Fibroblast of lung (primary cell): ENCODE measurements at regions not wholly inside any gene's neighbourhood (a gene's known extent, or its start where the extent isn't known, plus 50 kb on each side); places are given as distances from the start of the nearest gene placed in this dataset.
A peak's percentile ranks its signal among the peaks of the same experiment; 100 is the strongest.

Experiments used
- DNase-seq, 2 donors: peaks; one replicate each; pipeline versions ENCODE4 v3.0.0 to v3.0.0-alpha.2; 2010; ENCODE audit warnings: low read depth in 2 of 2
- H2AFZ ChIP-seq: 2 replicates; pipeline ENCODE4 v1.5.1; 2012; ENCODE audit warnings: low read length, control low read depth, inconsistent platforms
- H3K27ac ChIP-seq: 2 replicates; pipeline ENCODE4 v1.5.1; 2011; ENCODE audit warnings: low read length, control low read depth; ENCODE audit not compliant: insufficient read depth
- H3K27me3 ChIP-seq: 2 replicates; pipeline ENCODE4 v1.5.1; 2011; ENCODE audit warnings: mild to moderate bottlenecking, low read length; ENCODE audit not compliant: control insufficient read depth, insufficient read depth
- H3K36me3 ChIP-seq: 2 replicates; pipeline ENCODE4 v1.5.1; 2011; ENCODE audit warnings: low read length; ENCODE audit not compliant: control insufficient read depth, insufficient read depth
- H3K4me1 ChIP-seq: 2 replicates; pipeline ENCODE4 v1.5.1; 2011; ENCODE audit warnings: low read length; ENCODE audit not compliant: control insufficient read depth, insufficient read depth; ENCODE audit errors: extremely low read depth
- H3K4me2 ChIP-seq: 2 replicates; pipeline ENCODE4 v1.5.1; 2011; ENCODE audit warnings: low read length, control low read depth; ENCODE audit not compliant: insufficient read depth; ENCODE audit errors: extremely low read depth
- H3K4me3 ChIP-seq, 4 experiments: fragments of 200-600 bp in 1 of 4; sonication (generic) in 1 of 4; replicated peaks in 1 of 4; 2 replicates each; pipeline ENCODE4 v1.5.1; 2011 to 2016; ENCODE audit warnings: low read length in 4 of 4, low read depth in 3 of 4, mild to moderate bottlenecking in 3 of 4, control low read depth in 2 of 4, inconsistent platforms in 1 of 4, mixed read lengths in 1 of 4; ENCODE audit not compliant: insufficient read depth in 1 of 4; ENCODE audit errors: control extremely low read depth in 1 of 4
- H3K79me2 ChIP-seq: 2 replicates; pipeline ENCODE4 v1.5.1; 2012; ENCODE audit warnings: mild to moderate bottlenecking, low read length, inconsistent platforms; ENCODE audit not compliant: control insufficient read depth, insufficient read depth
- H3K9ac ChIP-seq: 2 replicates; pipeline ENCODE4 v1.5.1; 2011; ENCODE audit warnings: mild to moderate bottlenecking, low read length, control low read depth; ENCODE audit not compliant: insufficient read depth
- H3K9me3 ChIP-seq: 2 replicates; pipeline ENCODE4 v1.5.1; 2012; ENCODE audit warnings: low read depth, low read length; ENCODE audit not compliant: control insufficient read depth, insufficient read depth
- H4K20me1 ChIP-seq: 2 replicates; pipeline ENCODE4 v1.5.1; 2011; ENCODE audit warnings: low read length; ENCODE audit not compliant: control insufficient read depth, insufficient read depth; ENCODE audit errors: extremely low read depth
- CTCF ChIP-seq, 2 donors: IDR thresholded peaks in 1 of 2; conservative IDR thresholded peaks in 1 of 2; 1 replicate in 1 of 2; 2 replicates in 1 of 2; pipeline ENCODE4 v1.5.1; 2011 to 2012; ENCODE audit warnings: low read length in 2 of 2, control low read depth in 1 of 2, inconsistent platforms in 1 of 2, low read depth in 1 of 2, mild to moderate bottlenecking in 1 of 2
- EZH2 ChIP-seq: IDR thresholded peaks from 2 replicates; pipeline ENCODE4 v1.5.1; 2012; ENCODE audit warnings: low read length, control low read depth, mild to moderate bottlenecking; ENCODE audit errors: missing control alignments

DNA sequence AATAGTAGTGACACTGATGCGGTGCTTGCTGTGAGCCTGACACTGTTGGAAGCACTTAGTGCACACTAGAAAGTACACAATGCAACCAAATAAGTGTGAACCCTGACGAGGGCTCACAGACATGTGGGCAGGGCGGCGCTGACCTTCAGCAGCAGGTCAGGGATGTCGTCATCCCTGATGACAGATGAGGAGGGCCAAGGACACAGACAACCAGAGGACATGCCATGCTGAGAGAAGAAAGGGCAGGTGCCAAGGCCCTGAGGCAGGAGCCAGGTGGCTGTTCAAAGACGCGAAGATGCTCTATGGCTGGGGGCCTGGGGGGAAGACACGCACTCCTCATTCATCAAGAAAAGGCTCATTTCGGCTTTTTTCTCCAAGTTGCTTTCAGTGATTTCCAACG lies 176.4 kb upstream of the CST7 start:
- H3K36me3 ChIP-seq = no peaks in the 10 kb centered on the region

DNA sequence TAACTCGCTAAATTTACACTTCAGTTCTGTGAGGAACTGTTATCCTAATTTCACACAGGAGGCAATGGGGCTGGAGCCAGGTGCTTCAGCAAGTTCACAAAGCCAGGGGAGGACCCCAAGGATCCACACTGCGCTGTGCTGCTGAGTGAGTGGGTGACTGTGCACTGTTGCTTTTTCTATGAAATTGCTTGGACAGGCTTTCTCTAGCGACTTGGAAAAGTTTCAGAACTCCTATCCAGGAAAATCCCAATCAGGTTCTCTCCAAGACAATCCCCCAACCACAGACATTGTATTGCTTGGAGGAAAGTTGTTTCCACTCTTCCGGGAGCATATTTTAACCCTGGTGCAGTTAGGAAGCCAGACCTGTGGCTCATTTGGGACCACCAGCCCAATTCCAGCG lies 175.9 kb upstream of the CST7 start:
- DNase-seq = peak in 1 of 2 donors; percentile 66
- no peaks in the 10 kb centered on the region for H3K79me2 ChIP-seq
- H3K36me3 ChIP-seq = no peaks in the 10 kb centered on the region
- no peaks in the 10 kb centered on the region for H4K20me1 ChIP-seq
- H3K27ac ChIP-seq = no peak overlapping the region
- H3K27me3 ChIP-seq = no peaks in the 10 kb centered on the region
- H2AFZ ChIP-seq = no peak overlapping the region
- no peak overlapping the region for H3K9ac ChIP-seq
- H3K4me1 ChIP-seq = peaks cover 4% of the 10 kb centered on the region
- no peak overlapping the region for H3K4me3 ChIP-seq
- no peaks in the 10 kb centered on the region for H3K9me3 ChIP-seq
- no peak overlapping the region for H3K4me2 ChIP-seq
- TF ChIP-seq EZH2 (no peak), CTCF (conservative IDR thresholded peaks at IDR 0.05 in 1 of 2, IDR thresholded peaks at IDR 0.05 in 1 of 2; ENCODE audit: low read depth in 1 of 2, low read length in 2 of 2) (no peak)

More for the DNA sequence above, 176.4 kb upstream of the CST7 start:
- peaks cover 4% of the 10 kb centered on the region for H3K4me1 ChIP-seq
- no peak overlapping the region for H3K9ac ChIP-seq
- H3K9me3 ChIP-seq = no peaks in the 10 kb centered on the region
- no peaks in the 10 kb centered on the region for H3K27me3 ChIP-seq
- no peak overlapping the region for H2AFZ ChIP-seq
- H3K27ac ChIP-seq = no peak overlapping the region
- no peaks in the 10 kb centered on the region for H4K20me1 ChIP-seq
- no peak for DNase-seq
- no peaks in the 10 kb centered on the region for H3K79me2 ChIP-seq
- no peak overlapping the region for H3K4me3 ChIP-seq
- TF ChIP-seq EZH2 (no peak), CTCF (conservative IDR thresholded peaks at IDR 0.05 in 1 of 2, IDR thresholded peaks at IDR 0.05 in 1 of 2; ENCODE audit: low read depth in 1 of 2, low read length in 2 of 2) (no peak)
- H3K4me2 ChIP-seq = no peak overlapping the region

DNA sequence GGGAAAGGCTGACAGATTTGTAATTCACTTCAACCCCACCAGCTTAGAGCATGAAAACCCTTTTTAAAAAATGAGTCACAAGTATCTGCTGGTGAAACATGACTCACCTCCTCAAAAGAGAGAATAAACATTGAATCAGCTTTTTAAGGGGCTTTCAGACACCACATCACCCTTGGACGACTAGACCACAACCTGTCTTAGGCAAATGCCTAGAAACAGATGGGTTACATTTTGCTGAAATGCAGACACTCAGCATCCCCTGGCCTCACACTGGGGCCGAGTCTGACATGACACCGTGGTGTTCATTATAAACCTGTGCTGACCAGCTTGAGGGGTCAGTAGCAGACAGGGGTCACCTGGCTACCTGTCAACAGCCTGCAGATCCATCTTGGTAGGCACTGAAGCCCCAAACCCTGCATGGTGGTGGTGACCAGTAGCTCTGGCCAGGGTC lies 175.3 kb upstream of the CST7 start:
- H2AFZ ChIP-seq = no peak overlapping the region
- H3K9me3 ChIP-seq = no peaks in the 10 kb centered on the region
- no peak overlapping the region for H3K4me3 ChIP-seq
- H4K20me1 ChIP-seq = no peaks in the 10 kb centered on the region
- H3K9ac ChIP-seq = no peak overlapping the region
- DNase-seq = peak; percentile 66 to 98
- H3K36me3 ChIP-seq = no peaks in the 10 kb centered on the region
- no peaks in the 10 kb centered on the region for H3K79me2 ChIP-seq
- H3K4me1 ChIP-seq = peaks cover 4% of the 10 kb centered on the region
- no peaks in the 10 kb centered on the region for H3K27me3 ChIP-seq
- no peak for TF ChIP-seq CTCF (conservative IDR thresholded peaks at IDR 0.05 in 1 of 2, IDR thresholded peaks at IDR 0.05 in 1 of 2; ENCODE audit: low read depth in 1 of 2, low read length in 2 of 2)
- TF ChIP-seq EZH2 = no peak
- H3K4me2 ChIP-seq = no peak overlapping the region
- H3K27ac ChIP-seq = no peak overlapping the region
